ENCODE measurements at regions not wholly inside any gene's neighbourhood (a gene's known extent, or its start where the extent isn't known, plus 50 kb on each side); places are given as distances from the start of the nearest gene placed in this dataset.

DNA sequence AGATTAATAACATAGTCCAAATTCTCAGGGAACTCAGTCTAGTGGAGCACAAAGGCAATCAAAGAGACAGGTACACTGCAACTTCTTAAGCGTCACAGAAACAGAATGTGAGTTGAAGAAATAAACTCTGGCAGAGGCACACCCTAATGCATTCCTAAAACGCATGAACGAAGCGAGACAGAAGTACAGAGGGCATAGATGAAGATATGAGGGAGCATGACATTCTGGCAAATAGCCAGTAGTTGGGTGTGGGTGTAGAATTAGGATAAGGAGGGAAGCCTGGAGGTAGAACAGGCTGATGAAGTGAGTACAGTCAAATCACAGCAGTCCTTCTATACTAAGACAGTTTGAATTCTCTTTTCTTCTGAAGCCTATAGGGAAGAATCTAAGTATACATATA lies 838.7 kb upstream of the API5 start:
- TF ChIP-seq, protein P1, sequence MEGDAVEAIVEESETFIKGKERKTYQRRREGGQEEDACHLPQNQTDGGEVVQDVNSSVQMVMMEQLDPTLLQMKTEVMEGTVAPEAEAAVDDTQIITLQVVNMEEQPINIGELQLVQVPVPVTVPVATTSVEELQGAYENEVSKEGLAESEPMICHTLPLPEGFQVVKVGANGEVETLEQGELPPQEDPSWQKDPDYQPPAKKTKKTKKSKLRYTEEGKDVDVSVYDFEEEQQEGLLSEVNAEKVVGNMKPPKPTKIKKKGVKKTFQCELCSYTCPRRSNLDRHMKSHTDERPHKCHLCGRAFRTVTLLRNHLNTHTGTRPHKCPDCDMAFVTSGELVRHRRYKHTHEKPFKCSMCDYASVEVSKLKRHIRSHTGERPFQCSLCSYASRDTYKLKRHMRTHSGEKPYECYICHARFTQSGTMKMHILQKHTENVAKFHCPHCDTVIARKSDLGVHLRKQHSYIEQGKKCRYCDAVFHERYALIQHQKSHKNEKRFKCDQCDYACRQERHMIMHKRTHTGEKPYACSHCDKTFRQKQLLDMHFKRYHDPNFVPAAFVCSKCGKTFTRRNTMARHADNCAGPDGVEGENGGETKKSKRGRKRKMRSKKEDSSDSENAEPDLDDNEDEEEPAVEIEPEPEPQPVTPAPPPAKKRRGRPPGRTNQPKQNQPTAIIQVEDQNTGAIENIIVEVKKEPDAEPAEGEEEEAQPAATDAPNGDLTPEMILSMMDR (IDR thresholded peaks at IDR 0.05): no peak
- TF ChIP-seq EP300 (IDR thresholded peaks at IDR 0.05): no peak

Data from esophagus muscularis mucosa (tissue), 3 donors.